ENCODE measurements at regions not wholly inside any gene's neighbourhood (a gene's known extent, or its start where the extent isn't known, plus 50 kb on each side); places are given as distances from the start of the nearest gene placed in this dataset.
A peak's percentile ranks its signal among the peaks of the same experiment; 100 is the strongest.

- peak; percentile 73 for DNase-seq (ENCODE audit: low spot score)
Observed at GRCh38 chr13:29935309-29935981, 85.0 kb upstream of the UBL3 start.

GRCh38 chr13:29934531-29935308 lies 84.3 kb upstream of the UBL3 start:
- TF ChIP-seq CTCF (IDR thresholded peaks at IDR 0.05; ENCODE audit: extremely low read depth, insufficient read depth, missing control alignments), result no peak
- DNase-seq (ENCODE audit: low spot score), result no peak
- in situ Hi-C loops (cut with MboI; ENCODE audit: low pct_unique_long_range_greater_than_20kb, low sequenced_read_pairs, unreplicated experiment), result no loop called here

More at GRCh38 chr13:29935309-29935981, 85.0 kb upstream of the UBL3 start:
- TF ChIP-seq CTCF (IDR thresholded peaks at IDR 0.05; ENCODE audit: extremely low read depth, insufficient read depth, missing control alignments), result no peak
- in situ Hi-C loops (cut with MboI; ENCODE audit: low pct_unique_long_range_greater_than_20kb, low sequenced_read_pairs, unreplicated experiment), result no loop called here

- in situ Hi-C loops (cut with MboI; ENCODE audit: low pct_unique_long_range_greater_than_20kb, low sequenced_read_pairs, unreplicated experiment), result no loop called here
- DNase-seq (ENCODE audit: low spot score), result no peak
- TF ChIP-seq CTCF (IDR thresholded peaks at IDR 0.05; ENCODE audit: extremely low read depth, insufficient read depth, missing control alignments), result no peak
Observed at GRCh38 chr13:29933401-29933800, 83.0 kb upstream of the UBL3 start.

GRCh38 chr13:29931696-29932095 lies 81.3 kb upstream of the UBL3 start:
- no peak for DNase-seq (ENCODE audit: low spot score)
- in situ Hi-C loops (cut with MboI; ENCODE audit: low pct_unique_long_range_greater_than_20kb, low sequenced_read_pairs, unreplicated experiment), result no loop called here
- no peak for TF ChIP-seq CTCF (IDR thresholded peaks at IDR 0.05; ENCODE audit: extremely low read depth, insufficient read depth, missing control alignments)

- TF ChIP-seq CTCF (IDR thresholded peaks at IDR 0.05; ENCODE audit: extremely low read depth, insufficient read depth, missing control alignments), result no peak
- DNase-seq (ENCODE audit: low spot score), result no peak
- in situ Hi-C loops (cut with MboI; ENCODE audit: low pct_unique_long_range_greater_than_20kb, low sequenced_read_pairs, unreplicated experiment), result no loop called here
Observed at GRCh38 chr13:29929062-29929847, 78.8 kb upstream of the UBL3 start.

GRCh38 chr13:29926098-29926476 lies 75.7 kb upstream of the UBL3 start:
- in situ Hi-C loops (cut with MboI; ENCODE audit: low pct_unique_long_range_greater_than_20kb, low sequenced_read_pairs, unreplicated experiment), result no loop called here
- no peak for DNase-seq (ENCODE audit: low spot score)
- TF ChIP-seq CTCF (IDR thresholded peaks at IDR 0.05; ENCODE audit: extremely low read depth, insufficient read depth, missing control alignments), result no peak

Measured in GM13977 (cell line).